ENCODE measurements at regions not wholly inside any gene's neighbourhood (a gene's known extent, or its start where the extent isn't known, plus 50 kb on each side); places are given as distances from the start of the nearest gene placed in this dataset.

GRCh38 chr11:44403587-44404273 lies 93.8 kb upstream of the ALX4 start:
- no peak overlapping the region for H3K4me3 ChIP-seq (ENCODE audit: low read length)
- TF ChIP-seq EZH2phosphoT487 (IDR thresholded peaks at IDR 0.05; ENCODE audit: low read depth) (no peak), CTCF (IDR thresholded peaks at IDR 0.05; ENCODE audit: low read depth, low read length) (no peak)
- no peaks in the 10 kb centered on the region for H3K9me3 ChIP-seq (ENCODE audit: insufficient read depth, low read length)
- H3K4me1 ChIP-seq (ENCODE audit: low read length): peaks cover 56% of the 10 kb centered on the region
- H3K27me3 ChIP-seq (ENCODE audit: low read depth, low read length): peaks cover 12% of the 10 kb centered on the region; the same call in 1 of the 2 replicates
- H2AFZ ChIP-seq (ENCODE audit: low read depth, low read length): no peak overlapping the region
- H4K20me1 ChIP-seq (ENCODE audit: insufficient read depth, low read length): no peaks in the 10 kb centered on the region
- no peaks in the 10 kb centered on the region for H3K36me3 ChIP-seq (replicated peaks; ENCODE audit: low read depth, low read length)
- no peak overlapping the region for H3K9ac ChIP-seq (ENCODE audit: low read length)
- H3K4me2 ChIP-seq (ENCODE audit: low read length): peak overlapping the region; percentile 21; the same call in 1 of the 2 replicates
- no peak overlapping the region for H3K27ac ChIP-seq (ENCODE audit: low read length)
- H3K79me2 ChIP-seq (ENCODE audit: low read length): no peaks in the 10 kb centered on the region

- peaks cover 62% of the 10 kb centered on the region for H3K4me1 ChIP-seq (ENCODE audit: low read length)
- no peaks in the 10 kb centered on the region for H3K36me3 ChIP-seq (replicated peaks; ENCODE audit: low read depth, low read length)
- no peak for TF ChIP-seq EZH2phosphoT487 (IDR thresholded peaks at IDR 0.05; ENCODE audit: low read depth)
- no peak for TF ChIP-seq CTCF (IDR thresholded peaks at IDR 0.05; ENCODE audit: low read depth, low read length)
- H3K27ac ChIP-seq (ENCODE audit: low read length): no peak overlapping the region
- no peak overlapping the region for H3K4me3 ChIP-seq (ENCODE audit: low read length)
- H3K9ac ChIP-seq (ENCODE audit: low read length): no peak overlapping the region
- no peaks in the 10 kb centered on the region for H3K9me3 ChIP-seq (ENCODE audit: insufficient read depth, low read length)
- peaks cover 9% of the 10 kb centered on the region; the same call in 1 of the 2 replicates for H3K27me3 ChIP-seq (ENCODE audit: low read depth, low read length)
- peak overlapping the region; percentile 21; the same call in 1 of the 2 replicates for H3K4me2 ChIP-seq (ENCODE audit: low read length)
- H4K20me1 ChIP-seq (ENCODE audit: insufficient read depth, low read length): no peaks in the 10 kb centered on the region
- no peak overlapping the region for H2AFZ ChIP-seq (ENCODE audit: low read depth, low read length)
- no peaks in the 10 kb centered on the region for H3K79me2 ChIP-seq (ENCODE audit: low read length)
Measured at GRCh38 chr11:44404301-44404700, 94.4 kb upstream of the ALX4 start.

GRCh38 chr11:44404736-44405395 lies 94.9 kb upstream of the ALX4 start:
- H3K4me1 ChIP-seq (ENCODE audit: low read length): peaks cover 63% of the 10 kb centered on the region
- TF ChIP-seq EZH2phosphoT487 (IDR thresholded peaks at IDR 0.05; ENCODE audit: low read depth) (no peak), CTCF (IDR thresholded peaks at IDR 0.05; ENCODE audit: low read depth, low read length) (no peak)
- H3K79me2 ChIP-seq (ENCODE audit: low read length): no peaks in the 10 kb centered on the region
- peaks cover 9% of the 10 kb centered on the region; the same call in 1 of the 2 replicates for H3K27me3 ChIP-seq (ENCODE audit: low read depth, low read length)
- no peak overlapping the region for H2AFZ ChIP-seq (ENCODE audit: low read depth, low read length)
- H3K27ac ChIP-seq (ENCODE audit: low read length): no peak overlapping the region
- no peaks in the 10 kb centered on the region for H3K9me3 ChIP-seq (ENCODE audit: insufficient read depth, low read length)
- no peak overlapping the region for H3K9ac ChIP-seq (ENCODE audit: low read length)
- H3K4me3 ChIP-seq (ENCODE audit: low read length): no peak overlapping the region
- no peaks in the 10 kb centered on the region for H3K36me3 ChIP-seq (replicated peaks; ENCODE audit: low read depth, low read length)
- no peaks in the 10 kb centered on the region for H4K20me1 ChIP-seq (ENCODE audit: insufficient read depth, low read length)
- H3K4me2 ChIP-seq (ENCODE audit: low read length): no peak overlapping the region

Measured in OCI-LY3 (cell line).